HUDEP-2 (cell line): ENCODE measurements at regions not wholly inside any gene's neighbourhood (a gene's known extent, or its start where the extent isn't known, plus 50 kb on each side); places are given as distances from the start of the nearest gene placed in this dataset.

Source experiments
- DNase-seq, 76 experiments: peaks; one replicate each; lab custom pipeline; 2025; ENCODE audit not compliant: unreplicated experiment in 76 of 76; lab: John Stamatoyannopoulos, UW

DNA sequence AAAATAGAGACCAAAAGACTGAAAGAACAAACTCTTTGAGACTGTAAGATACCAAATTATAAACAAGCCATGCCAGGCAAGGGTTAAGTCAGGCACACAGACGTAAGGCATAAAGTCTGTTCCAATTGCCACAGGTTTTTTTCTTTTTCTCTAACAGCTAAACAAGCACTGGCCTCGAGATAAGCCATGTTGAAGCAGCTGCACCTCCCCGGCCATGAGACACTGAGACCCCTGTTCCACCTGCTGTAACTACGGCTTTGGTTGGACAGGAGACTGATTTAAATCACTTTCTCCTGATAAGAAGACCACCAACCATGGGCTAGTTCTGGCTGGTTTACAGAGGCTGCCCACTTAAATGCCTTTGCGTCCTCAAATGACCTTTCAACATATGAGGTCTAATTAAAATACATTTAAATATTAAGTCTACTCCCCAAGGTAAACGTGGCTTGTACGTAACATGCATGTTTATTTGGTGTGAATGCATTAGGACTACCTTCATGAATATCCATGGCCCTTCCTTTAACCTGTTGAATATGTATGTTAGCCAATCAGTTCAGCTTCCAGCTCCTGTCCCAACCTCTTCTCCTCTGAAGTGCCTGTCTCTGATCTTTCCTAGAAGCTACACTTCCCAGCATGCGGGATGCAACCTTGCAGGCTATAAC, 117.2 kb downstream of the CMPK2 start:
- DNase-seq: no peak

GRCh38 chr2:6749962-6750361, 115.7 kb downstream of the CMPK2 start:
- DNase-seq: no peak

DNA sequence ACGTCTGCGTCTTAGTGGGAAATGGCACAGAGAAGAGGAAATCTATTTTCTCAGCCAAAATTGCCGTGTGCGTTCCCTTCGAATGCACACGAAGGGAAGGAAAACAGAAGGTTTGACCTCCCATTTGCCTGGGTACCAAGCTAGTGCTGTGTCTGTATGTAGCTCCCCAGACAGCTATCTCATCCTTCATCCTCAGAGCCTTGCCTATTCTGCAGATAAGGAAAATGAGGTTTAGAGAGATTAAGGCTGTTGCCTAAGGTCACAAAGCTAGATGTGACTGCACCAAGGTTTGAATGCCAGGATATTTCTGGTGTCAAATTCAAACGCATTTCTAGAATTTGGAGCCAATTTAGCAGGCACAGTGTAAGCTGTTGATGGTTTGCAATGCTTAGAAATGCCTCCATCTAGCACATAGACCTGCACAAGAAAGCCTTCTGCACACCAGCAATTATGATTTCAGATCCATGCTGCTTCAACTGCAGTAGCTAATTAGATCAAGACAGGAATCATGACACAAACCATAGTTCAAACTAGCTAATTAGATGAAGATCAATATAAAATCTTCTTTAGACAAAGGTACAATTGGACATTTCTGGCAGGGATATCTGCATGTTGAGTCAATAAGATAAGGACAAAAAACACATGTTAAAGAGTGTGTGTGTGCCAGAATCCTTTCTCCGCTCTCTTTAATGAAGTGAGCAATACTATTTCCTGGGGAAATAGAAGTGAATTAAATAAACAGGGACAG, 115.1 kb downstream of the CMPK2 start:
- DNase-seq: peak in 11 of 76 experiments; percentile 1 to 37 (median 12)

- no peak for DNase-seq
These were observed 111.3 kb downstream of the CMPK2 start for GRCh38 chr2:6754419-6754818.

DNA sequence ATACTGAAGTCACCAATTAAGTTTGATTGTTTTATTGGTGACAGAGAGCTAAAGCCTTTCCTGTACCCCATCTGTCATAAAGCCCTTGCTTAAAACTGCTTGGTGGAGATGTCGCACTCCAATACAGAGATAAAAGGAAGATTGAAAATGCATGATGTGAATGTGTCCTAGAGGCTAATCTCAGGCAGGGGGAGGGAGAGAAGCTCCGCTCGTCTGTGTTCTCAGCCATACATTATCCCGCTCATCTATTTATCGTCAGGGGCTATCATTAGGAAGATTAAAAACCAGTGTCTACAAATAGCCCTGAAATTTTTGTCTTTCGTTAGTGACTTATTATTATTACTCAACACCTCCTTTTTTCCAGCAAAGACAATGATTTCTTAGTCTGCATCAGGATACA, 110.3 kb downstream of the CMPK2 start:
- DNase-seq: no peak

DNA sequence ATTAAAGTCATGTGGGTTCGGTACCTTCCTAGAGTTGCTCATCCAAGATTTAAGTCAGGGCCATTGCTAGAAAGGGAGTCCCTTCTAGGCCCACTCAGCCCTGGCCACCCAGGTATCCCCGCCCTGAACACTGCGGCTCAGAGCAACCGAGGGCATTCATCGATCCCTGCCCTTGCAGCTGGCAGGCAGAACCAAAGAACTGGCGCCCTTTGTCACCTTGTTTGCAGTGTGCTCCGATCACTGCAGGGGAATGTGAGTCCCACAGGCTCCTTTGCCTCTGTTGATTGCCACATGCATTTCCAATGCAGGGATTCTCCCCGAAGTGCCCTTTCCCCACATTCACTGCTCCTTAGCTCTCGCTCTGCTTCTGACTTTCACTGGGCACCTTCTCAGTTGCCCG, 108.5 kb downstream of the CMPK2 start:
- DNase-seq: no peak

DNA sequence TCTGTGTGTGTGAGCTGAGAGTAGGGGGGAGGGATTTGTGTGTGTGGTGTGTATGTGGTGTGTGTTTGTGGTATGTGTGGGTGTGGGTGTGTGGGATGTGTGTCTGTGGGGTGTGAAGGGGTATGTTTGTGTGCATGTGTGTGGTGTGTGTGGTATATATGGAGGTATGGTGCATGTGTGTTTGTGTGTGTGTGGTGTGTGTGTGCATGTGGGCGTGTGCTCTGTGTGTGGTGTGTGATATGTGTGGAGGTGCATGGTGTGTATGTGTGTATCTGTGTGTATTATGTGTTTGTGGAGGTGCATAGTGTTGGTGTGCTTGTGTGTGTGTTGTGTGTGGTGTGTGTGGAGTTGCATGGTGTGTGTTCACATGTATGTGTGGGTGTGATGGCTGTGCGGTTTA, 106.0 kb downstream of the CMPK2 start:
- DNase-seq: no peak

- DNase-seq: no peak
These were observed 105.6 kb downstream of the CMPK2 start for GRCh38 chr2:6760132-6760531.

DNA sequence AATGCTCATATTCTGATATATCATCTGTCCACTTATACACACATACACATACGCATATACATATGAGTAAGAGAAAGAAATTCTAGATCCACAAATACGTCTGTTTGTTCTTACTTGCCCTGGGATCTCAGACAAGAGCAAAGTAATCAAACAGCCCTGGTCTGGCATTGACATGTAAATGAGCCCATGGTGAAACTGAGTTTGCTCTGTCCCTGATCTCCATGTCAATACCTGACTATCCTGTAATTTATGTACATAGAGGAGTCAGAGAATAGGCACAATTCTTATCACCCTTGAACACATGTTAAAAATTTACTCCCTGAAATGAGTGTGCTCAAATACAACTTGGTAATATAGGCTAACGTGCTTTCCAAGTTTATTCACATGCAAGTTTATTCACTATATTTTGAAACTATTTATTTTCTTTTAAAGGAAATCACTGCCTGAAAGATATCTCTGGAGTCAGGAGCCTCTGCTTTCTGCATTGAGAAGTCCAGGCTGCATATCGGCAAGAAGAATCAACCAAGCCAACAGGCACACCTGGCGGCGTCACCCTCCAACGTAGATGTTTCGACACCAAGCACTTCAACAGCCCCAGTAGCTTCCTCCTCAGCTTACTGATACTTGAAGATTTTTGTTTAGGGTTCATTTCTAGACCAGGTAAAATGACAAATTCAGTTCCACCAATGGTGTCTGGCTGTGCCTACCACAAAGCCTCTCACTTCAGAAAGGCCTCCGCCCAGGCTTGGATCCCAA, 100.6 kb downstream of the CMPK2 start:
- DNase-seq: no peak

GRCh38 chr2:6769346-6769745, 96.4 kb downstream of the CMPK2 start:
- no peak for DNase-seq

- no peak for DNase-seq
These were observed 95.7 kb downstream of the CMPK2 start for GRCh38 chr2:6770006-6770405.

GRCh38 chr2:6771634-6772611, 93.8 kb downstream of the CMPK2 start:
- DNase-seq: no peak

DNA sequence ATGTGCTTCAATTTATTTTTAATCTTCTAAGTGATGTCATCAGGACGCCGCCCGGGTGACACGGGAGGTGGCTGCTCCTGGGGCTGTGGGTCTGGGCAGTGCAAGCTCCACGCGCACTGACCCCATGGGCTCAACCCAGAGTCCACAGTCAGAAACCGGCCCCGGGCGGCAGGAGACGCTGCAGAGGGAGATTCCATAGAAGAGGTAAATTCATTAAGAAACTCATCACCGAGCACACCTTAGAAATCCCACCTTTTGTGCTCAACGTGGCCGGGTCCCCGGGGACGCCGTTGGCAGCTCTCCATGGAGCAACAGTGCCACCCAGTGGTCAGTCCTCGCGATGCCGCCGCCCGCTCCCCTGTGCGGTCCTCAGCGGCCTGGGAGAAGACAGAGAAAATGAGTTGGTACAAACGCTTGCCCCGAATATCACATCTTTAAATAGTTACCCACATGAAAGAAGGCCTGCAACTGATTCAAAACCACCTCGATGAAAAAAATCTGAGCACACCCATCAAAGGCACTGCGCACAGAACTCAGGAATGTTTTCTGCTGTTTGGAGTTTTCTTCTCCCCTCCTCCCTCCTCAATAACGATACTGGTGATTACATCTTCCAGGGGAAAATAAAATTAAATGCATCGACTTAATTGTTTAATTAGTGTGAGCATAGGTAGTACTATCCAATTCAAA, 92.6 kb downstream of the CMPK2 start:
- DNase-seq: peak in 44 of 76 experiments; percentile 2 to 73 (median 36)

GRCh38 chr2:6773694-6774044, 92.0 kb downstream of the CMPK2 start:
- no peak for DNase-seq

DNA sequence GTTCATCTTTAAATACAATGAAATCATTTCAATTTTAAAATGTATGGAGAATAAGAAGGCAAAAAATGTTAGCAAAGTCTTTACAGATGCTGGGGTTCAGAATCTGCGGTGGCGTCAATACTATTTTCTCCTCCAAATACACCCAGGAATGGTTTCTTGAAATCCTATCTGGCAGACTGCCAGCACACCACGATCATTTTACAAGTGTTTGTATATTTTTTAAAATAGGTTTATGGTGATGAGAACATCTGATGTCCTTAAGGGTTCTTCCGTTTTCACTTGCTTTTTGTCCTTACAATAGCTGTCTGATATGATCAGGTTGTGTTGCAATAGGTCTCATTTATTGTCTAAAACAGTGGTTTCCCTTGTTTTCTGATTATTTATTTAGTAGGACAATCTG, 89.6 kb downstream of the CMPK2 start:
- no peak for DNase-seq

GRCh38 chr2:6777626-6778025, 88.1 kb downstream of the CMPK2 start:
- no peak for DNase-seq

- peak in 1 of 76 experiments; percentile 7 for DNase-seq
These were observed 84.9 kb downstream of the CMPK2 start for GRCh38 chr2:6780765-6781274.

DNA sequence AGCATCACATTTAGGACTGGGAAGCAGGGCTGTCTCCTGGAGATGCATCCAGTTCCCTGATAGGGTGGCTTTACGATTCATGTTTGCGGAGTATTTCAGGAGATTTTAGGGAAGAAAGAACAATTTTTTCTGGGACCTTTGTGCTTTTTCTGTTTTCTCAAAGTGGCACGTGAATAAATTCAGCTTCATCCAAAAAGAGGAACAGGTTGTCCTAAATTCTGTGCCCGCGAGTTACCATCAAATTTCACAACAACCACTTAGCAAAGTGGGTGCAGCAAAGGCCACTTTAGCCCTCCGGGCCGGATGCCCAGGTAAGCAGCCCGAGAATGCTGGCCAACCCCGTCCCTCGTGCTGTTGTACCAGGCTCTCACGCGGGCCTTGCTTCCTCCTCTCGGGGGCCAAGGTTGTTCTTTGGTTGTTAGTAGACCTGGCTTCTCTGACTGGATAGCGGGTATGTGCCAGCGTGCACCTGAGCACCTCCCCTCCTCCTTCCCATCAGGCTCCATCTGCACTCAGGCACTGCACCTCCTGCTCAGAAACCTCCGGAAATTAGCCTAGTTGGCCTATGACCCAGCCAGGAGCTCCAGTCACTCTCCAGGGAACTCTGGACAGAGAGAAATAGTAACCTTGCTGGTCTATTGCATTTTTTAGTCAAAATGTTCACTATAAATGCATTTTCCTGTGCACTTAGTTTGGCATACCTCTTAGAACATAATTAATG, 83.0 kb downstream of the CMPK2 start:
- no peak for DNase-seq

- no peak for DNase-seq
These were observed 82.5 kb downstream of the CMPK2 start for GRCh38 chr2:6783238-6783614.
